ENCODE measurements at regions not wholly inside any gene's neighbourhood (a gene's known extent, or its start where the extent isn't known, plus 50 kb on each side); places are given as distances from the start of the nearest gene placed in this dataset.
"Not testable (repeated sequence)": the region's sequence is repeated elsewhere in the genome, so short reads cannot be mapped to it uniquely, and the experiment has no call there.

DNA sequence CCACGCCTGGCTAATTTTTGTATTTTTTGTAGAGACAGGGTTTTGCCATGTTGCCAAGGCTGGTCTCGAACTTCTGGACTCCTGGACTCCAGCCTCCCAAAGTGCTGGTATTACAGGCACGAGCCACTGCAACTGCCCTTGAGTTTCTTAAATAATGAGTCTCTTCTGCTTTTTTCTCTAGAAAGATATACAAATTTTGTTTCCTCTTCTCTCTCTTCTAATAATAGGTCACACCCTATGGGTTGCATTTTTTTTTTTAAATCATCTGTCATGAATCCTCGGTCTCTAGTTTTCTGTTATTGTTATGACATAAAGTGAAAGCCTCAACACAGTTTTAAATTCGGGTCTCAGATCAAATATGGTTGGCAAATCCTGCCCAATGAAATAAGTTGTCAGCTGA, 111.2 kb downstream of the IL12A start:
- no peaks in the 10 kb centered on the region for H3K36me3 Mint-ChIP-seq (ENCODE audit: low read depth)
- no peaks in the 10 kb centered on the region for H3K4me1 Mint-ChIP-seq
- no peak for TF ChIP-seq CTCF (conservative IDR thresholded peaks at IDR 0.05)
- no peak for DNase-seq (ENCODE audit: low read depth, low spot score)
- no peaks in the 10 kb centered on the region for H3K9me3 Mint-ChIP-seq
- H3K27ac Mint-ChIP-seq (ENCODE audit: unreplicated experiment) = no peak overlapping the region
- H3K4me3 Mint-ChIP-seq = no peak overlapping the region
- H3K27me3 Mint-ChIP-seq (ENCODE audit: low read depth) = no peaks in the 10 kb centered on the region

DNA sequence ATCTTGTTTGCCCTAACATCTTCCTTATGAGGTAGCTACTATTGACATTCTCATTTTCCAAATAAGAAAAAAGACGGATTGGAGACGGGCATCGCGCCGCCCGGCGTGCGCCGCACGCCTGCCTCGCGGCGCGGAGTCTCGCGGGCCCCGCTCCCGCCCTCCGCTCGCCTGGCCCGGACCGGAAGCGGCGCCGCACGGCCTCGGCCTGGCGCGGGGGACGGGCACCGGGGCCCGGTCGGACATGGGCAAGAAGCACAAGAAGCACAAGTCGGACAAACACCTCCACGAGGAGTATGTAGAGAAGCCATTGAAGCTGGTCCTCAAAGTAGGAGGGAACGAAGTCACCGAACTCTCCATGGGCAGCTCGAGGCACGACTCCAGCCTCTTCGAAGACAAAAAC, 112.0 kb downstream of the IL12A start:
- Mint-ChIP-seq H3K4me1 (no peaks in the 10 kb centered on the region), H3K27me3 (ENCODE audit: low read depth) (no peaks in the 10 kb centered on the region), H3K9me3 (no peaks in the 10 kb centered on the region), H3K36me3 (ENCODE audit: low read depth) (no peaks in the 10 kb centered on the region), H3K27ac (ENCODE audit: unreplicated experiment) (no peak overlapping the region), H3K4me3 (no peak overlapping the region)
- no peak for DNase-seq (ENCODE audit: low read depth, low spot score)
- no peak for TF ChIP-seq CTCF (conservative IDR thresholded peaks at IDR 0.05)

- not testable (repeated sequence) for H3K4me3 Mint-ChIP-seq; H3K36me3 Mint-ChIP-seq (ENCODE audit: low read depth); H3K27ac Mint-ChIP-seq (ENCODE audit: unreplicated experiment); H3K4me1 Mint-ChIP-seq; H3K9me3 Mint-ChIP-seq; DNase-seq (ENCODE audit: low read depth, low spot score); H3K27me3 Mint-ChIP-seq (ENCODE audit: low read depth)
These were observed 113.4 kb downstream of the IL12A start for GRCh38 chr3:160102001-160102400.

DNA sequence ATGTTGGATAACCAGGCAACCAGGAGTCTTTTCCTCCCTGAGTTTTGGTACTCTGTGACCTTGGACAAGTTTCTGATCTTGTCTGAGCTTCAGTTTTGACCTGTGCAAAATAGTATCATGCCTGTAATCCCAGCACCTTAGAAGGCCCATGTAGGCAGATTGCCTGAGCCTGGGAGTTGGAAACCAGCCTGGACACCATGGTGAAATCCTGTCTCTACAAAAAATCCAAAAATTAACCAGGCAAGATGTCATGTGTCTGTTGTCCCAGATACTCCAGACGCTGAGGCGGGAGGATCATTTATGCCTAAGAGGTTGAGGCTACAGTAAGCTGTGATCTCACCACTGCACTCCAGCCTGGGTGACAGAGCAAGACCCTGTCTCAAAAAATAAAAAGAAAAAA, 114.8 kb downstream of the IL12A start:
- no peak overlapping the region for H3K4me3 Mint-ChIP-seq
- no peaks in the 10 kb centered on the region for H3K27me3 Mint-ChIP-seq (ENCODE audit: low read depth)
- H3K27ac Mint-ChIP-seq (ENCODE audit: unreplicated experiment) = no peak overlapping the region
- no peaks in the 10 kb centered on the region for H3K9me3 Mint-ChIP-seq
- no peak for DNase-seq (ENCODE audit: low read depth, low spot score)
- H3K36me3 Mint-ChIP-seq (ENCODE audit: low read depth) = no peaks in the 10 kb centered on the region
- TF ChIP-seq CTCF (conservative IDR thresholded peaks at IDR 0.05) = no peak
- peaks cover 3% of the 10 kb centered on the region for H3K4me1 Mint-ChIP-seq

- Mint-ChIP-seq H3K4me3 (no peak overlapping the region), H3K4me1 (peaks cover 10% of the 10 kb centered on the region), H3K27ac (ENCODE audit: unreplicated experiment) (no peak overlapping the region), H3K9me3 (no peaks in the 10 kb centered on the region), H3K27me3 (ENCODE audit: low read depth) (no peaks in the 10 kb centered on the region), H3K36me3 (ENCODE audit: low read depth) (no peaks in the 10 kb centered on the region)
- no peak for TF ChIP-seq CTCF (conservative IDR thresholded peaks at IDR 0.05)
- DNase-seq (ENCODE audit: low read depth, low spot score) = no peak
These were observed 117.4 kb downstream of the IL12A start for GRCh38 chr3:160105907-160106584.

DNA sequence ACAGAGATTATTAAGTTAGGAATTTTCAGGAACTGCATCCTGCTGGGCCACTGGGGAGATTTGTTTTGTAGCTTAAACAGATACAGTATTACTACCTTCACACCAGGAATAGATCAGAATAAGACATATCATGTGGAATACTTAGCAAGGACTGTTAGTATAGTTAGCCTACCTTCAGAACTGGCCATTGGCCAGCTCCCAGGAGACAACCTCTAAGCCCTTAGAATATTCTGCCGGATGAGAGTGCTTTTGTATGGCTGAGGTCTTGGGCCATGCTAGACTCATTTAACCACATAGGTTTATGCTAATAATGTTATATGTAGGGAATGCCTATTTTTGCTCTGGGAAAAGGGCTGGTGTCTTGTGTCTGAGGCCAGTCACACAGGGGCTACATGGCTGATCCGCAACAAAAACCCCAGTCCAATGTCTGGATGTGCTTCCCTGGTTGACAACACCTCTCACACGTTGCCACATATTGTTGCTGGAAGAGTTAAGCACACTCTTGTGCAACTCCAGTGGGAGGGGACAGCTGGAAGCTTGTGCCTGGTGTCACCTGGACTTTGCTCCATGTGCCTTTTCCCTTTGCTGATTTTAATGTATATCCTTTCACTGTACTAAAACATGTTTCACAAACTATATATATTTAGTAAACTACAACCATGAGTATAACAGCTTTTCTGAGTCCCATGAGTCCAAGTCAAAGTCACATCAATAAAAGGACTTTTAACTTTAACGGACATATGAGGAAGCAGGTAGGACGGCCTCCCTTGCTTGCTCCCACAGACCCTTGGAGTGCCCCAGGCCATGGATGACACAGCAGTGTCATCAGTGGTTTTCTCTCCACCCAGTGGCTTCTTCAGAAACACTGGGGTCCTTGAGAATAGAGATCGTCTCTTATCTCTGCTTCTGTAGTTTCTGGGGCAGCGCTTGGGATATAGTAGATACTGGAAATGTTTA, 118.0 kb upstream of the C3orf80 start:
- Mint-ChIP-seq H3K27me3 (ENCODE audit: low read depth) (no peaks in the 10 kb centered on the region), H3K36me3 (ENCODE audit: low read depth) (no peaks in the 10 kb centered on the region), H3K4me1 (peaks cover 10% of the 10 kb centered on the region), H3K9me3 (no peaks in the 10 kb centered on the region), H3K4me3 (no peak overlapping the region), H3K27ac (ENCODE audit: unreplicated experiment) (no peak overlapping the region)
- DNase-seq (ENCODE audit: low read depth, low spot score) = no peak
- no peak for TF ChIP-seq CTCF (conservative IDR thresholded peaks at IDR 0.05)

Measured in neural crest cell (in vitro differentiated cells).